OCI-LY7 (cell line): ENCODE measurements at regions not wholly inside any gene's neighbourhood (a gene's known extent, or its start where the extent isn't known, plus 50 kb on each side); places are given as distances from the start of the nearest gene placed in this dataset.

Source experiments
- EZH2phosphoT487 ChIP-seq: fragments of 200-600 bp; sonication (generic); IDR thresholded peaks from 2 replicates; pipeline ENCODE4 v1.6.1; 2018; ENCODE audit warnings: low read depth, borderline replicate concordance, mild to moderate bottlenecking, mixed run types, antibody characterized with exemption, low read length, moderate library complexity, mixed read lengths
- TF ChIP-seq, protein P1 (sequence below): fragments of 200-600 bp; sonication (generic); conservative IDR thresholded peaks from 2 replicates; pipeline ENCODE4 v1.5.1; 2014; ENCODE audit warnings: mild to moderate bottlenecking, antibody characterized with exemption, low read length, moderate library complexity, mixed read lengths

DNA sequence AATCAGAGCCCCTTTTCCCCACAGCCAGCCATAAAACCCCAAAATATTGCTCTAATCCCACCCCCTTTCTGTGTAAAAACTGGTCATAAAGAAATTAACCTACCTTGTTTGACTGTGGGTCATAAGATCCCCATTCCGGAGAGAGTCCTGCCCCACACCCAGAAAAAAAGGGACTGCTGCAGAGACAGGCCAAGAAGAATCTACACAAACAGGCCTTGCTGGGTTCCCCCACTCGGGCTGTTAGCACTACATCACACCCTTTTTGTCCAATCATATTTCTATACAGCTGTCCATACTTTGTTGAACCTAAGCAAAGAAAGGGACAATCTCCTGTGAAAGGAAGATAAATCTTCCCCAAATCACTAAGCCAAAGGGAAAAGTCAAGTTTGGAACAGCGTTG lies 84.4 kb upstream of the MFGE8 start:
- TF ChIP-seq, protein P1, sequence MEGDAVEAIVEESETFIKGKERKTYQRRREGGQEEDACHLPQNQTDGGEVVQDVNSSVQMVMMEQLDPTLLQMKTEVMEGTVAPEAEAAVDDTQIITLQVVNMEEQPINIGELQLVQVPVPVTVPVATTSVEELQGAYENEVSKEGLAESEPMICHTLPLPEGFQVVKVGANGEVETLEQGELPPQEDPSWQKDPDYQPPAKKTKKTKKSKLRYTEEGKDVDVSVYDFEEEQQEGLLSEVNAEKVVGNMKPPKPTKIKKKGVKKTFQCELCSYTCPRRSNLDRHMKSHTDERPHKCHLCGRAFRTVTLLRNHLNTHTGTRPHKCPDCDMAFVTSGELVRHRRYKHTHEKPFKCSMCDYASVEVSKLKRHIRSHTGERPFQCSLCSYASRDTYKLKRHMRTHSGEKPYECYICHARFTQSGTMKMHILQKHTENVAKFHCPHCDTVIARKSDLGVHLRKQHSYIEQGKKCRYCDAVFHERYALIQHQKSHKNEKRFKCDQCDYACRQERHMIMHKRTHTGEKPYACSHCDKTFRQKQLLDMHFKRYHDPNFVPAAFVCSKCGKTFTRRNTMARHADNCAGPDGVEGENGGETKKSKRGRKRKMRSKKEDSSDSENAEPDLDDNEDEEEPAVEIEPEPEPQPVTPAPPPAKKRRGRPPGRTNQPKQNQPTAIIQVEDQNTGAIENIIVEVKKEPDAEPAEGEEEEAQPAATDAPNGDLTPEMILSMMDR, result no peak
- no peak for TF ChIP-seq EZH2phosphoT487
